ENCODE measurements at regions not wholly inside any gene's neighbourhood (a gene's known extent, or its start where the extent isn't known, plus 50 kb on each side); places are given as distances from the start of the nearest gene placed in this dataset.

GRCh38 chr7:132635127-132635526 lies 58.9 kb upstream of the PLXNA4 start:
- intact Hi-C loops (cut with DNase I): no loop called here
- no peak for DNase-seq (ENCODE audit: low spot score)

- intact Hi-C loops (cut with DNase I): no loop called here
- no peak for DNase-seq (ENCODE audit: low spot score)
Measured at GRCh38 chr7:132630834-132631233, 54.6 kb upstream of the PLXNA4 start.
